Trophoblast cell (in vitro differentiated cells and primary cell): ENCODE measurements at regions not wholly inside any gene's neighbourhood (a gene's known extent, or its start where the extent isn't known, plus 50 kb on each side); places are given as distances from the start of the nearest gene placed in this dataset.

Experiments used
- DNase-seq, 2 donors: peaks; one replicate each; pipeline ENCODE4 v3.0.0-alpha.2; 2016
- H2AFZ ChIP-seq: 2 replicates; pipeline ENCODE4 v1.6.1; 2013; ENCODE audit warnings: low read length, moderate library complexity, mild to moderate bottlenecking; ENCODE audit not compliant: insufficient read depth, poor library complexity
- H2AK5ac ChIP-seq: 2 replicates; pipeline ENCODE4 v1.6.1; 2013; ENCODE audit warnings: mild to moderate bottlenecking, low read length
- H2BK120ac ChIP-seq: 2 replicates; pipeline ENCODE4 v1.6.1; 2013; ENCODE audit warnings: low read length, mild to moderate bottlenecking, moderate library complexity; ENCODE audit not compliant: insufficient read depth, poor library complexity
- H2BK12ac ChIP-seq: 2 replicates; pipeline ENCODE4 v1.6.1; 2013; ENCODE audit warnings: mild to moderate bottlenecking, low read length, moderate library complexity
- H2BK5ac ChIP-seq: 2 replicates; pipeline ENCODE4 v1.6.1; 2013; ENCODE audit warnings: low read length, low read depth, moderate library complexity, mild to moderate bottlenecking; ENCODE audit not compliant: poor library complexity
- H3K14ac ChIP-seq: 2 replicates; pipeline ENCODE4 v1.6.1; 2013; ENCODE audit warnings: mild to moderate bottlenecking, low read length
- H3K18ac ChIP-seq: 2 replicates; pipeline ENCODE4 v1.6.1; 2013; ENCODE audit warnings: mild to moderate bottlenecking, low read length
- H3K23ac ChIP-seq: 2 replicates; pipeline ENCODE4 v1.6.1; 2013; ENCODE audit warnings: low read length
- H3K27ac ChIP-seq: 2 replicates; pipeline ENCODE4 v1.5.1; 2013; ENCODE audit warnings: low read depth, mild to moderate bottlenecking, inconsistent platforms, low read length, moderate library complexity
- H3K27me3 ChIP-seq: 2 replicates; pipeline ENCODE4 v1.6.1; 2013; ENCODE audit warnings: inconsistent platforms, mild to moderate bottlenecking, low read length, moderate library complexity; ENCODE audit not compliant: insufficient read depth
- H3K36me3 ChIP-seq, 2 experiments: 1 replicate in 1 of 2; 2 replicates in 1 of 2; pipeline ENCODE4 v1.6.1; 2013; ENCODE audit warnings: low read length in 2 of 2, mild to moderate bottlenecking in 2 of 2, moderate library complexity in 1 of 2; ENCODE audit not compliant: insufficient read depth in 2 of 2, control insufficient read depth in 1 of 2
- H3K4ac ChIP-seq: 2 replicates; pipeline ENCODE4 v1.6.1; 2013; ENCODE audit warnings: low read depth, mild to moderate bottlenecking, low read length, moderate library complexity
- H3K4me1 ChIP-seq, 2 experiments: 1 replicate in 1 of 2; 2 replicates in 1 of 2; pipeline ENCODE4 v1.6.1; 2013; ENCODE audit warnings: low read length in 2 of 2, mild to moderate bottlenecking in 2 of 2, moderate library complexity in 1 of 2; ENCODE audit not compliant: insufficient read depth in 2 of 2, control insufficient read depth in 1 of 2
- H3K4me2 ChIP-seq: 2 replicates; pipeline ENCODE4 v1.6.1; 2013; ENCODE audit warnings: inconsistent platforms, mild to moderate bottlenecking, low read length, moderate library complexity
- H3K4me3 ChIP-seq: 2 replicates; pipeline ENCODE4 v1.5.1; 2013; ENCODE audit warnings: mild to moderate bottlenecking, low read depth, low read length, inconsistent platforms
- H3K79me1 ChIP-seq: one replicate; pipeline ENCODE4 v1.6.1; 2013; ENCODE audit warnings: low read length
- H3K79me2 ChIP-seq: 2 replicates; pipeline ENCODE4 v1.6.1; 2013; ENCODE audit warnings: low read length, mild to moderate bottlenecking; ENCODE audit not compliant: control insufficient read depth, insufficient read depth, poor library complexity
- H3K9ac ChIP-seq: 2 replicates; pipeline ENCODE4 v1.6.1; 2013; ENCODE audit warnings: mild to moderate bottlenecking, low read length
- H3K9me3 ChIP-seq: 2 replicates; pipeline ENCODE4 v1.6.1; 2013; ENCODE audit warnings: low read depth, mild to moderate bottlenecking, control low read depth, inconsistent platforms, low read length; ENCODE audit not compliant: insufficient read depth
- H4K12ac ChIP-seq: 2 replicates; pipeline ENCODE4 v1.6.1; 2013; ENCODE audit warnings: low read depth, mild to moderate bottlenecking, low read length, moderate library complexity
- H4K8ac ChIP-seq: 2 replicates; pipeline ENCODE4 v1.6.1; 2013; ENCODE audit warnings: low read depth, mild to moderate bottlenecking, low read length, moderate library complexity
- H4K91ac ChIP-seq: one replicate; pipeline ENCODE4 v1.6.1; 2013; ENCODE audit warnings: low read depth, mild to moderate bottlenecking, low read length, moderate library complexity
- WGBS: extraction: QIAGEN DNeasy Blood & Tissue Kit; methylation state at CpG from one replicate; pipeline ENCODE4 v1.1.7; 2013; ENCODE audit warnings: missing lambda C conversion rate; ENCODE audit not compliant: insufficient read length, insufficient coverage; ENCODE audit errors: extremely low coverage; 5-methylcytosine and 5-hydroxymethylcytosine counted together

DNA sequence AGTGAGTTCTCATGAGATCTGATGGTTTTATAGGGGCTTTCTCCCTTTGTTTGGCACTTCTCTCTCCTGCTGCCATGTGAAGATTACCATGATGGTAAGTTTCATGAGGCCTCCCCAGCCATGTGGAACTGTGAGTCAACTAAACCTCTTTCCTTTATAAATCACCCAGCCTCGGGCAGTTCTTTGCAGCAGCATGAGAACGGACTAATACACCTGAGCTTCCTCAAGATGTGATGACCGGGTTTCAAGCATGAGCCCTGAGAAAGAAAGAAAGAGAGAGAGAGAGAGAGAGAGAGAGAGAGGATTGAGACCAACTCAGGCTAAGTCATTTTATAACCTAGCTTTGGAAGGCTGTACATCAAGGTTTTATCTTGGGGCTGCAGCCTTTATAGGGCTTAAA lies 167.7 kb upstream of the SERPINE2 start:
- H2AK5ac ChIP-seq: no peak overlapping the region
- no peaks in the 10 kb centered on the region for H3K79me2 ChIP-seq
- no peak overlapping the region for H4K91ac ChIP-seq
- no peak for DNase-seq
- no peak overlapping the region for H2BK12ac ChIP-seq
- no peak overlapping the region for H3K4me3 ChIP-seq
- H2BK5ac ChIP-seq: no peak overlapping the region
- no peak overlapping the region for H3K4me2 ChIP-seq
- H3K14ac ChIP-seq: no peak overlapping the region
- H2AFZ ChIP-seq: no peak overlapping the region
- no peaks in the 10 kb centered on the region for H3K27me3 ChIP-seq
- no peak overlapping the region for H4K12ac ChIP-seq
- H3K9me3 ChIP-seq: no peaks in the 10 kb centered on the region
- no peak overlapping the region for H4K8ac ChIP-seq
- WGBS: no CpG with 5 or more reads among the region's 3 CpGs
- no peak overlapping the region for H3K23ac ChIP-seq
- no peak overlapping the region for H3K9ac ChIP-seq
- H2BK120ac ChIP-seq: no peak overlapping the region
- H3K36me3 ChIP-seq: no peaks in the 10 kb centered on the region
- H3K27ac ChIP-seq: no peak overlapping the region
- peaks cover 4% of the 10 kb centered on the region for H3K79me1 ChIP-seq
- H3K4ac ChIP-seq: no peak overlapping the region
- no peak overlapping the region for H3K18ac ChIP-seq
- H3K4me1 ChIP-seq: peaks cover 7 to 15% of the 10 kb centered on the region in 2 experiments

DNA sequence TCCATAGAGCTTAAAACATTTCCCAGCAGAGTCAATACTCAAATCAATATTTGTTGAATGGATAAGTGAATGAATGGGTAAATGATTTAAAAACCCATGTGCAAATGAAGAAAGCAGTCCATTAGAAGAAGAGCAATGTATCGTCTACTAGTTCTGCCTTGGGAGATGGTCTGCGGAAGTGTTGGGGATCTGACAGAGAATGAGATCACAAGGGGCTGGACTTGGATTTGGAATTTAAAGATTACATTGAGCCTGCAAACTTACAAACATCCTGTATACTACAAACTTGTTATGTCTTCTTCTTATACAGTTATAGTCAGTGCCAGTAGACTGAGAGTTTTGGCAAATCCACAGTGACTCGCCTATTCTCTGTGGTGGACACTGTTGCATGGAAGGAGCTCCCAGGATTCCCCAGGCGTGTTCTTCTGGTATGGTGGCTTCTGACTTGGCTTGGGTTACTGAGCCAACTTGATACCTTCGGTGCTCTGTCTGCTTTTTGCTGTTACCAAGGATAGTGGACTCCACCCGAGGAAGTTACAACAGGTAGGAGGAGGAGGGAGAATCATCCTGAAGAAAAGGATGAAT lies 163.3 kb upstream of the SERPINE2 start:
- Histone ChIP-seq H4K12ac (no peak overlapping the region), H4K91ac (no peak overlapping the region), H2BK5ac (no peak overlapping the region), H3K79me1 (no peaks in the 10 kb centered on the region), H2BK12ac (no peak overlapping the region), H3K36me3 (no peaks in the 10 kb centered on the region), H2AK5ac (no peak overlapping the region), H3K4me2 (no peak overlapping the region), H2AFZ (no peak overlapping the region), H3K27ac (no peak overlapping the region), H3K14ac (no peak overlapping the region), H3K9ac (no peak overlapping the region), H4K8ac (no peak overlapping the region), H3K4me1 (no peaks in the 10 kb centered on the region), H3K27me3 (no peaks in the 10 kb centered on the region), H3K4ac (no peak overlapping the region), H3K9me3 (no peaks in the 10 kb centered on the region), H2BK120ac (no peak overlapping the region), H3K79me2 (no peaks in the 10 kb centered on the region), H3K18ac (no peak overlapping the region), H3K4me3 (no peak overlapping the region), H3K23ac (no peak overlapping the region)
- DNase-seq: no peak
- no CpG with 5 or more reads among the region's 6 CpGs for WGBS

DNA sequence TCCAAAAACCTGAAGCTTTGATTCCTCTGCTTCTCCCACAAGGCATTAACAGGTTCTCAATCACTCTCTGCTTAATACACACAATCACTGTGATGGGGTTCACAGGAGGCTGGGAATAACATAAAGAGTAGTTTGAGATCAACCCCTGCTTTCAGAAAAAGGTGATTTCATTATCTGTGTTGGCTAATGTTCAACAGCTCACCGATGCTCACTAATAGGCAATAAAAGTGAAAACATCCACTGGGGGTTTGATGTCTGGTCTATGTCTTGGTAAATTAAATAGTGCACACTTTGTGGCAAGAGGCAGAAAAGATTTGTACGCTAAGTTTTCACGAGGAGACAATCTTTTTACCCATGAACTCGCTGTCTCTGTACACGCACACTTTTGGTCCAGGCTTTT lies 159.3 kb upstream of the SERPINE2 start:
- H3K79me2 ChIP-seq: no peaks in the 10 kb centered on the region
- H4K12ac ChIP-seq: no peak overlapping the region
- no CpG with 5 or more reads among the region's 5 CpGs for WGBS

DNA sequence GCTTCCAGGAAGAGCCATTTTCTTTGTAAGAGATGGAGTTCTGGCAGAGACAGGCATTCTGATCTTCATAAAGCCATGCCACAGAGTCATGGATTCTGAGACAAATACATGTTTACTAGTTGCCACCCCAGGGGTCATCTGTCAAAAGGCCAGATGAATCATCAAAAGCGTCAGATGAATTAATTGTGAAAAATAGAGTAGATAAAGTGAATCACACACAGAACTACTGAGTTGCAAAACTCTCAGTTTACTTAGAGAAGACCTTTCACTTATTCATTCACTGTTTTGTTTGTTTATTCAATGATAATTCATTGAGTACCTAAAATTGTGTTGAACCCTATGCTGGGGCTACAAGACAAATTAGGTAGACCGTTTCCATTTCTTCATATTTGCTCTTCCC lies 157.7 kb upstream of the SERPINE2 start:
- no peak overlapping the region for H3K4ac ChIP-seq
- no peaks in the 10 kb centered on the region for H3K9me3 ChIP-seq
- H2BK12ac ChIP-seq: no peak overlapping the region
- no peaks in the 10 kb centered on the region for H3K36me3 ChIP-seq
- H3K18ac ChIP-seq: no peak overlapping the region
- H3K4me3 ChIP-seq: no peak overlapping the region
- no peak for DNase-seq
- H3K27ac ChIP-seq: no peak overlapping the region
- no CpG with 5 or more reads among the region's 2 CpGs for WGBS
- no peaks in the 10 kb centered on the region for H3K27me3 ChIP-seq
- no peak overlapping the region for H3K23ac ChIP-seq
- no peak overlapping the region for H4K8ac ChIP-seq
- H3K14ac ChIP-seq: no peak overlapping the region
- no peak overlapping the region for H4K91ac ChIP-seq
- H3K79me1 ChIP-seq: no peaks in the 10 kb centered on the region
- no peaks in the 10 kb centered on the region for H3K79me2 ChIP-seq
- no peak overlapping the region for H2BK5ac ChIP-seq
- H4K12ac ChIP-seq: no peak overlapping the region
- no peak overlapping the region for H2AFZ ChIP-seq
- H3K9ac ChIP-seq: no peak overlapping the region
- no peak overlapping the region for H3K4me2 ChIP-seq
- H2BK120ac ChIP-seq: no peak overlapping the region
- H2AK5ac ChIP-seq: no peak overlapping the region
- no peaks in the 10 kb centered on the region for H3K4me1 ChIP-seq

More for the DNA sequence above, 159.3 kb upstream of the SERPINE2 start:
- no peak overlapping the region for H2BK12ac ChIP-seq
- H3K4me2 ChIP-seq: no peak overlapping the region
- DNase-seq: no peak
- no peak overlapping the region for H3K14ac ChIP-seq
- H2AK5ac ChIP-seq: no peak overlapping the region
- H4K91ac ChIP-seq: no peak overlapping the region
- H2BK5ac ChIP-seq: no peak overlapping the region
- no peaks in the 10 kb centered on the region for H3K79me1 ChIP-seq
- no peaks in the 10 kb centered on the region for H3K36me3 ChIP-seq
- no peak overlapping the region for H3K23ac ChIP-seq
- no peak overlapping the region for H3K4ac ChIP-seq
- H3K18ac ChIP-seq: no peak overlapping the region
- H2AFZ ChIP-seq: no peak overlapping the region
- H3K4me3 ChIP-seq: no peak overlapping the region
- H2BK120ac ChIP-seq: no peak overlapping the region
- H4K8ac ChIP-seq: no peak overlapping the region
- H3K27me3 ChIP-seq: no peaks in the 10 kb centered on the region
- H3K4me1 ChIP-seq: no peaks in the 10 kb centered on the region
- no peaks in the 10 kb centered on the region for H3K9me3 ChIP-seq
- no peak overlapping the region for H3K9ac ChIP-seq
- no peak overlapping the region for H3K27ac ChIP-seq
